GM23338 (cell line): ENCODE measurements at regions not wholly inside any gene's neighbourhood (a gene's known extent, or its start where the extent isn't known, plus 50 kb on each side); places are given as distances from the start of the nearest gene placed in this dataset.

Experiments
- ATAC-seq: fragments of 200-7000 bp; cut with Tn5 transposase; 3 replicates; pipeline ENCODE4 v1.9.1; 2020
- DNase-seq: peaks from one replicate; pipeline ENCODE4 v3.0.0-alpha.2; 2015; ENCODE audit warnings: low spot score
- H2AFZ ChIP-seq: fragments of 200-600 bp; sonication (generic); 2 replicates; pipeline ENCODE4 v1.8.0; 2016; ENCODE audit warnings: antibody characterized with exemption, mild to moderate bottlenecking, moderate library complexity
- H3F3A ChIP-seq: fragments of 200-600 bp; sonication (generic); replicated peaks from 2 replicates; pipeline ENCODE4 v1.8.0; 2017; ENCODE audit warnings: antibody characterized with exemption, mixed run types, low read depth
- H3K27ac ChIP-seq: fragments of 200-600 bp; sonication (generic); 2 replicates; pipeline ENCODE4 v1.6.1; 2016; ENCODE audit warnings: low read depth
- H3K27me3 ChIP-seq: fragments of 200-600 bp; sonication (generic); 2 replicates; pipeline ENCODE4 v1.8.0; 2016; ENCODE audit warnings: mild to moderate bottlenecking, mixed run types, moderate library complexity; ENCODE audit not compliant: insufficient read depth
- H3K36me3 ChIP-seq: fragments of 200-600 bp; sonication (generic); 2 replicates; pipeline ENCODE4 v1.8.0; 2016; ENCODE audit warnings: mild to moderate bottlenecking; ENCODE audit not compliant: insufficient read depth
- H3K4me1 ChIP-seq: fragments of 200-600 bp; sonication (generic); 2 replicates; pipeline ENCODE4 v1.8.0; 2016; ENCODE audit warnings: mild to moderate bottlenecking, moderate library complexity; ENCODE audit not compliant: insufficient read depth
- H3K4me2 ChIP-seq: fragments of 200-600 bp; sonication (generic); 2 replicates; pipeline ENCODE4 v1.7.1; 2017; ENCODE audit warnings: mixed run types
- H3K4me3 ChIP-seq: fragments of 200-600 bp; sonication (generic); 2 replicates; pipeline ENCODE4 v1.6.1; 2016; ENCODE audit warnings: mixed run types
- H3K79me2 ChIP-seq: fragments of 200-600 bp; sonication (generic); replicated peaks from 2 replicates; pipeline ENCODE4 v1.8.0; 2017; ENCODE audit warnings: mild to moderate bottlenecking; ENCODE audit not compliant: insufficient read depth
- H3K9me2 ChIP-seq: fragments of 200-600 bp; sonication (generic); 2 replicates; pipeline ENCODE4 v1.8.0; 2017; ENCODE audit not compliant: insufficient read depth
- H4K20me1 ChIP-seq: fragments of 200-600 bp; sonication (generic); replicated peaks from 2 replicates; pipeline ENCODE4 v1.8.0; 2017; ENCODE audit warnings: mild to moderate bottlenecking; ENCODE audit not compliant: insufficient read depth
- H3K27ac Mint-ChIP-seq: 2 replicates; pipeline ENCODE4 v1.8.0; 2020; ENCODE audit warnings: inconsistent platforms, mild to moderate bottlenecking, moderate library complexity, mixed read lengths
- H3K27me3 Mint-ChIP-seq: 3 replicates; pipeline ENCODE4 v1.8.0; 2022; ENCODE audit warnings: low read depth, mild to moderate bottlenecking, moderate library complexity, mixed read lengths, inconsistent platforms; ENCODE audit not compliant: insufficient read depth, poor library complexity
- H3K36me3 Mint-ChIP-seq: 3 replicates; pipeline ENCODE4 v1.8.0; 2021; ENCODE audit warnings: low read depth, mild to moderate bottlenecking, inconsistent platforms, moderate library complexity, mixed read lengths
- H3K4me1 Mint-ChIP-seq: 3 replicates; pipeline ENCODE4 v1.8.0; 2020; ENCODE audit warnings: mild to moderate bottlenecking, inconsistent platforms, mixed read lengths
- H3K4me3 Mint-ChIP-seq: 3 replicates; pipeline ENCODE4 v1.8.0; 2021; ENCODE audit warnings: moderate library complexity, mild to moderate bottlenecking, inconsistent platforms, mixed read lengths
- H3K9me3 Mint-ChIP-seq: 3 replicates; pipeline ENCODE4 v1.8.0; 2020; ENCODE audit warnings: moderate library complexity, mild to moderate bottlenecking, inconsistent platforms, mixed read lengths
- EZH2phosphoT487 ChIP-seq: fragments of 200-600 bp; sonication (generic); IDR thresholded peaks from one replicate; pipeline ENCODE4 v1.8.1; 2018; ENCODE audit warnings: antibody characterized with exemption; ENCODE audit not compliant: unreplicated experiment
- POLR2AphosphoS5 ChIP-seq: IDR thresholded peaks from 2 replicates; pipeline ENCODE4 v1.6.1; 2016; ENCODE audit warnings: antibody characterized with exemption, low read depth
- STAT1 ChIP-seq: IDR thresholded peaks from one replicate; pipeline ENCODE4 v1.6.1; 2016; ENCODE audit warnings: antibody characterized with exemption; ENCODE audit not compliant: unreplicated experiment
- ZNF331 ChIP-seq: fragments of 250-450 bp; sonication (Bioruptor Pico); IDR thresholded peaks from 2 replicates; pipeline ENCODE4 v1.5.0; 2020; ENCODE audit warnings: low read depth, mild to moderate bottlenecking, moderate library complexity
- TF ChIP-seq, protein P1 (sequence below), 2 experiments: fragments of 200-600 bp in 1 of 2; sonication (generic) in 1 of 2; conservative IDR thresholded peaks; 2 replicates each; pipeline versions ENCODE4 v1.5.1 to v1.6.1; 2016 to 2017; ENCODE audit warnings: antibody characterized with exemption in 2 of 2, low read depth in 2 of 2, mild to moderate bottlenecking in 2 of 2, moderate library complexity in 1 of 2
- TF ChIP-seq, protein P2 (sequence below): fragments of 250-450 bp; sonication (Bioruptor Pico); IDR thresholded peaks from 2 replicates; pipeline ENCODE4 v1.5.0; 2020; ENCODE audit warnings: mild to moderate bottlenecking, moderate library complexity

DNA sequence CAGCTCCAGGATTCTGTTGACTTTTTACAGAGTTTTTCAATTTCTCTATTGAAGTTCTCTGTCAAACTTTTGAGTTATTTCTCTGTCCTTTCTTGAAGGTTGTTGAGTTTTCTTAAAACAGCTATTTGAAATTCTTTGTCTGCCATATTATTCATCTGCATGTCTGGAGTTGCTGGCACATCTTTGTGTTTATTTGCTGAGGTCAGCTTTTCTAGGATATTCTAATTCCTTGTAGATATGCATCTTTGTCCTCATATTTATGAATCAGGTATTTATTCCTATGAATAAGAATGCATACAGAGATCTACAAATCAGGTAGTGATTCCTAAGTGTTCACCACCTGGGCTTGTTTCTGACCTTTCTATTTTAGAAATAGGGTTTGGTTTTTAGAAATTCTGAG, 546.4 kb downstream of the RAPGEF2 start:
- H3K27ac Mint-ChIP-seq, result no peak overlapping the region
- no peaks in the 10 kb centered on the region for H3K4me1 Mint-ChIP-seq
- Histone ChIP-seq H3K4me2 (no peak overlapping the region), H3F3A (no peaks in the 10 kb centered on the region), H3K9me2 (peaks cover 4% of the 10 kb centered on the region; the same call in 1 of the 2 replicates), H3K27ac (no peak overlapping the region), H3K36me3 (no peaks in the 10 kb centered on the region; the same call in 1 of the 2 replicates), H3K79me2 (no peaks in the 10 kb centered on the region), H3K27me3 (no peaks in the 10 kb centered on the region), H3K4me1 (no peaks in the 10 kb centered on the region), H4K20me1 (no peaks in the 10 kb centered on the region), H3K4me3 (no peak overlapping the region), H2AFZ (no peak overlapping the region)
- TF ChIP-seq, protein P1, sequence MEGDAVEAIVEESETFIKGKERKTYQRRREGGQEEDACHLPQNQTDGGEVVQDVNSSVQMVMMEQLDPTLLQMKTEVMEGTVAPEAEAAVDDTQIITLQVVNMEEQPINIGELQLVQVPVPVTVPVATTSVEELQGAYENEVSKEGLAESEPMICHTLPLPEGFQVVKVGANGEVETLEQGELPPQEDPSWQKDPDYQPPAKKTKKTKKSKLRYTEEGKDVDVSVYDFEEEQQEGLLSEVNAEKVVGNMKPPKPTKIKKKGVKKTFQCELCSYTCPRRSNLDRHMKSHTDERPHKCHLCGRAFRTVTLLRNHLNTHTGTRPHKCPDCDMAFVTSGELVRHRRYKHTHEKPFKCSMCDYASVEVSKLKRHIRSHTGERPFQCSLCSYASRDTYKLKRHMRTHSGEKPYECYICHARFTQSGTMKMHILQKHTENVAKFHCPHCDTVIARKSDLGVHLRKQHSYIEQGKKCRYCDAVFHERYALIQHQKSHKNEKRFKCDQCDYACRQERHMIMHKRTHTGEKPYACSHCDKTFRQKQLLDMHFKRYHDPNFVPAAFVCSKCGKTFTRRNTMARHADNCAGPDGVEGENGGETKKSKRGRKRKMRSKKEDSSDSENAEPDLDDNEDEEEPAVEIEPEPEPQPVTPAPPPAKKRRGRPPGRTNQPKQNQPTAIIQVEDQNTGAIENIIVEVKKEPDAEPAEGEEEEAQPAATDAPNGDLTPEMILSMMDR (conservative IDR thresholded peaks at IDR 0.05; ENCODE audit: low read depth in 2 of 2), result no peak
- no peak for TF ChIP-seq STAT1
- TF ChIP-seq EZH2phosphoT487, result no peak
- TF ChIP-seq POLR2AphosphoS5, result no peak
- TF ChIP-seq, protein P2, sequence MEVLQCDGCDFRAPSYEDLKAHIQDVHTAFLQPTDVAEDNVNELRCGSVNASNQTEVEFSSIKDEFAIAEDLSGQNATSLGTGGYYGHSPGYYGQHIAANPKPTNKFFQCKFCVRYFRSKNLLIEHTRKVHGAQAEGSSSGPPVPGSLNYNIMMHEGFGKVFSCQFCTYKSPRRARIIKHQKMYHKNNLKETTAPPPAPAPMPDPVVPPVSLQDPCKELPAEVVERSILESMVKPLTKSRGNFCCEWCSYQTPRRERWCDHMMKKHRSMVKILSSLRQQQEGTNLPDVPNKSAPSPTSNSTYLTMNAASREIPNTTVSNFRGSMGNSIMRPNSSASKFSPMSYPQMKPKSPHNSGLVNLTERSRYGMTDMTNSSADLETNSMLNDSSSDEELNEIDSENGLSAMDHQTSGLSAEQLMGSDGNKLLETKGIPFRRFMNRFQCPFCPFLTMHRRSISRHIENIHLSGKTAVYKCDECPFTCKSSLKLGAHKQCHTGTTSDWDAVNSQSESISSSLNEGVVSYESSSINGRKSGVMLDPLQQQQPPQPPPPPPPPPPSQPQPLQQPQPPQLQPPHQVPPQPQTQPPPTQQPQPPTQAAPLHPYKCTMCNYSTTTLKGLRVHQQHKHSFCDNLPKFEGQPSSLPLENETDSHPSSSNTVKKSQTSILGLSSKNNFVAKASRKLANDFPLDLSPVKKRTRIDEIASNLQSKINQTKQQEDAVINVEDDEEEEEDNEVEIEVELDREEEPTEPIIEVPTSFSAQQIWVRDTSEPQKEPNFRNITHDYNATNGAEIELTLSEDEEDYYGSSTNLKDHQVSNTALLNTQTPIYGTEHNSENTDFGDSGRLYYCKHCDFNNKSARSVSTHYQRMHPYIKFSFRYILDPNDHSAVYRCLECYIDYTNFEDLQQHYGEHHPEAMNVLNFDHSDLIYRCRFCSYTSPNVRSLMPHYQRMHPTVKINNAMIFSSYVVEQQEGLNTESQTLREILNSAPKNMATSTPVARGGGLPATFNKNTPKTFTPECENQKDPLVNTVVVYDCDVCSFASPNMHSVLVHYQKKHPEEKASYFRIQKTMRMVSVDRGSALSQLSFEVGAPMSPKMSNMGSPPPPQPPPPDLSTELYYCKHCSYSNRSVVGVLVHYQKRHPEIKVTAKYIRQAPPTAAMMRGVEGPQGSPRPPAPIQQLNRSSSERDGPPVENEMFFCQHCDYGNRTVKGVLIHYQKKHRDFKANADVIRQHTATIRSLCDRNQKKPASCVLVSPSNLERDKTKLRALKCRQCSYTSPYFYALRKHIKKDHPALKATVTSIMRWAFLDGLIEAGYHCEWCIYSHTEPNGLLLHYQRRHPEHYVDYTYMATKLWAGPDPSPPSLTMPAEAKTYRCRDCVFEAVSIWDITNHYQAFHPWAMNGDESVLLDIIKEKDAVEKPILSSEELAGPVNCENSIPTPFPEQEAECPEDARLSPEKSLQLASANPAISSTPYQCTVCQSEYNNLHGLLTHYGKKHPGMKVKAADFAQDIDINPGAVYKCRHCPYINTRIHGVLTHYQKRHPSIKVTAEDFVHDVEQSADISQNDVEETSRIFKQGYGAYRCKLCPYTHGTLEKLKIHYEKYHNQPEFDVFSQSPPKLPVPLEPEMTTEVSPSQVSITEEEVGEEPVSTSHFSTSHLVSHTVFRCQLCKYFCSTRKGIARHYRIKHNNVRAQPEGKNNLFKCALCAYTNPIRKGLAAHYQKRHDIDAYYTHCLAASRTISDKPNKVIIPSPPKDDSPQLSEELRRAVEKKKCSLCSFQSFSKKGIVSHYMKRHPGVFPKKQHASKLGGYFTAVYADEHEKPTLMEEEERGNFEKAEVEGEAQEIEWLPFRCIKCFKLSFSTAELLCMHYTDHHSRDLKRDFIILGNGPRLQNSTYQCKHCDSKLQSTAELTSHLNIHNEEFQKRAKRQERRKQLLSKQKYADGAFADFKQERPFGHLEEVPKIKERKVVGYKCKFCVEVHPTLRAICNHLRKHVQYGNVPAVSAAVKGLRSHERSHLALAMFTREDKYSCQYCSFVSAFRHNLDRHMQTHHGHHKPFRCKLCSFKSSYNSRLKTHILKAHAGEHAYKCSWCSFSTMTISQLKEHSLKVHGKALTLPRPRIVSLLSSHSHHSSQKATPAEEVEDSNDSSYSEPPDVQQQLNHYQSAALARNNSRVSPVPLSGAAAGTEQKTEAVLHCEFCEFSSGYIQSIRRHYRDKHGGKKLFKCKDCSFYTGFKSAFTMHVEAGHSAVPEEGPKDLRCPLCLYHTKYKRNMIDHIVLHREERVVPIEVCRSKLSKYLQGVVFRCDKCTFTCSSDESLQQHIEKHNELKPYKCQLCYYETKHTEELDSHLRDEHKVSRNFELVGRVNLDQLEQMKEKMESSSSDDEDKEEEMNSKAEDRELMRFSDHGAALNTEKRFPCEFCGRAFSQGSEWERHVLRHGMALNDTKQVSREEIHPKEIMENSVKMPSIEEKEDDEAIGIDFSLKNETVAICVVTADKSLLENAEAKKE (CRISPR knock-in tag), result no peak
- no peak for TF ChIP-seq ZNF331 (CRISPR knock-in tag)
- no peak for ATAC-seq
- no peaks in the 10 kb centered on the region for H3K27me3 Mint-ChIP-seq
- H3K9me3 Mint-ChIP-seq, result no peaks in the 10 kb centered on the region; the same call in 2 of the 3 replicates
- H3K4me3 Mint-ChIP-seq, result no peak overlapping the region
- no peak for DNase-seq
- no peaks in the 10 kb centered on the region for H3K36me3 Mint-ChIP-seq
